SK-N-MC (cell line): ENCODE measurements at regions not wholly inside any gene's neighbourhood (a gene's known extent, or its start where the extent isn't known, plus 50 kb on each side); places are given as distances from the start of the nearest gene placed in this dataset.
A peak's percentile ranks its signal among the peaks of the same experiment; 100 is the strongest.

Experiments used
- DNase-seq: peaks from one replicate; pipeline ENCODE4 v3.0.0-alpha.2; 2011; ENCODE audit warnings: low read depth, low spot score
- H3K27ac ChIP-seq: fragments of 200-600 bp; sonication (generic); 2 replicates; pipeline ENCODE4 v1.5.1; 2016; ENCODE audit warnings: mixed run types
- H3K36me3 ChIP-seq: fragments of 200-600 bp; sonication (generic); 2 replicates; pipeline ENCODE4 v1.6.1; 2017; ENCODE audit warnings: antibody characterized with exemption, low read length, mixed read lengths; ENCODE audit not compliant: insufficient read depth
- H3K4me3 ChIP-seq: fragments of 200-600 bp; sonication (generic); 2 replicates; pipeline ENCODE4 v1.5.1; 2016
- H3K9ac ChIP-seq: fragments of 200-600 bp; sonication (generic); 2 replicates; pipeline ENCODE4 v1.8.0; 2017; ENCODE audit warnings: mixed run types, mixed read lengths; ENCODE audit not compliant: insufficient read length
- H3K9me3 ChIP-seq: fragments of 200-600 bp; sonication (generic); 2 replicates; pipeline ENCODE4 v1.6.1; 2017; ENCODE audit warnings: low read depth, mild to moderate bottlenecking, antibody characterized with exemption, low read length, moderate library complexity, mixed read lengths
- EZH2 ChIP-seq: fragments of 200-600 bp; sonication (generic); IDR thresholded peaks from one replicate; pipeline ENCODE4 v1.6.1; 2017; ENCODE audit warnings: antibody characterized with exemption
- FOXP2 ChIP-seq: optimal IDR thresholded peaks from 2 replicates; pipeline ENCODE3; 2011; ENCODE audit warnings: mild to moderate bottlenecking, moderate library complexity; ENCODE audit not compliant: insufficient read depth; ENCODE audit errors: extremely low read length, control extremely low read depth
- POLR2AphosphoS5 ChIP-seq: IDR thresholded peaks from 2 replicates; pipeline ENCODE4 v1.6.1; 2012; ENCODE audit warnings: mild to moderate bottlenecking, low read depth, low read length, borderline replicate concordance

GRCh38 chr14:26233118-26233517 lies 364.7 kb downstream of the NOVA1 start:
- Histone ChIP-seq H3K36me3 (no peaks in the 10 kb centered on the region), H3K4me3 (no peak overlapping the region), H3K27ac (no peak overlapping the region), H3K9me3 (no peaks in the 10 kb centered on the region), H3K9ac (no peak overlapping the region)
- DNase-seq = no peak
- TF ChIP-seq FOXP2 = no peak
- no peak for TF ChIP-seq POLR2AphosphoS5
- TF ChIP-seq EZH2 = no peak

DNA sequence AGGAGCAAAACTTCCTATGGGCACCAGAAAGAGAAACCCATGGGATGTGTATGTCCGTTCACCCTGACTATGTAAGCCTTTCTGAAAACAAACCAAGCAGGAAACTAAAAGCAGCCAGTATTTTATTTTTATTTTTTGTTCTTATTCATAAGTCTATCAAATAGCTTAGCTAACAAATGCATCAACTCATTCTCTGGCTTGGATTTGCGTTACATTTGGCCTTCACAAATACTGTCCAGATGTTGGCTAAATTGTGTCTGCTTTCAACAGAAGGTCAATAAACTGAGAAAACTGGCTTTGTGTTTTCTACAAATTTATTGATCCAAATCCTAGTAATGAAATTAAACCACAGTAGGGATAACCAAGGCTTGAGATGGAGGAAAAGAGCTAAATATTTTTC lies 379.0 kb downstream of the NOVA1 start:
- TF ChIP-seq EZH2 (no peak), POLR2AphosphoS5 (no peak), FOXP2 (no peak)
- H3K36me3 ChIP-seq = no peaks in the 10 kb centered on the region
- DNase-seq = no peak

GRCh38 chr14:26217778-26218177 lies 380.1 kb downstream of the NOVA1 start:
- Histone ChIP-seq H3K9me3 (no peaks in the 10 kb centered on the region), H3K27ac (no peak overlapping the region), H3K9ac (no peak overlapping the region), H3K36me3 (no peaks in the 10 kb centered on the region), H3K4me3 (no peak overlapping the region)
- DNase-seq = no peak
- TF ChIP-seq POLR2AphosphoS5 = no peak
- TF ChIP-seq FOXP2 = no peak
- TF ChIP-seq EZH2 = no peak

More for the DNA sequence above, 379.0 kb downstream of the NOVA1 start:
- H3K4me3 ChIP-seq = no peak overlapping the region
- H3K27ac ChIP-seq = no peak overlapping the region
- H3K9ac ChIP-seq = no peak overlapping the region
- H3K9me3 ChIP-seq = no peaks in the 10 kb centered on the region

- TF ChIP-seq POLR2AphosphoS5 (no peak), FOXP2 (no peak), EZH2 (no peak)
- H3K4me3 ChIP-seq = no peak overlapping the region
- H3K27ac ChIP-seq = no peak overlapping the region
- DNase-seq = no peak
- H3K9me3 ChIP-seq = no peaks in the 10 kb centered on the region
- no peaks in the 10 kb centered on the region for H3K36me3 ChIP-seq
- no peak overlapping the region for H3K9ac ChIP-seq
These were observed 381.0 kb downstream of the NOVA1 start for GRCh38 chr14:26216786-26217185.

GRCh38 chr14:26213846-26214575 lies 383.8 kb downstream of the NOVA1 start:
- TF ChIP-seq POLR2AphosphoS5 = no peak
- TF ChIP-seq FOXP2 = no peak
- no peak for TF ChIP-seq EZH2
- H3K9ac ChIP-seq = no peak overlapping the region
- H3K9me3 ChIP-seq = no peaks in the 10 kb centered on the region
- no peaks in the 10 kb centered on the region for H3K36me3 ChIP-seq
- no peak for DNase-seq
- H3K4me3 ChIP-seq = no peak overlapping the region
- no peak overlapping the region for H3K27ac ChIP-seq

- Histone ChIP-seq H3K4me3 (no peak overlapping the region), H3K36me3 (no peaks in the 10 kb centered on the region), H3K9ac (no peak overlapping the region), H3K27ac (no peak overlapping the region), H3K9me3 (no peaks in the 10 kb centered on the region)
- TF ChIP-seq POLR2AphosphoS5 = no peak
- no peak for TF ChIP-seq FOXP2
- TF ChIP-seq EZH2 = no peak
- no peak for DNase-seq
These were observed 388.1 kb downstream of the NOVA1 start for GRCh38 chr14:26209699-26210098.

DNA sequence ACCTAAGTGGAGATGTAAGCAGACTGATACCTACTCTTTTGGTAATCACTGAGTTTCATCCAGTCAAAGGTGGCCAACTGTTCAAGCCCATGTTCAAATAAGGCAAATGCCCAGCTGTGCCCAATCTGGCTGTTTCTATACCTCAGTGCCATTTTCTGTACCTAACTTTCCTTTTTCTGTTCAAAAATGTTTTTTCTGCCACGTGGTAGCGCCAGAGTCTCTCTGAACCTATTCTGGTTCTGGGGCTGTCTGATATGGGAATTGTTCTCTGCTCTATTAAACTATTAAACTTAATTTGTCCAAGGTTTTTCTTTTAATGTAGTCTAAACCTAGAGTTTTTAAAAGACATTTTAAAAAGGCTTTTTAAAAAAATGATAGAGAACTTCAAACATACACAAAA lies 391.2 kb downstream of the NOVA1 start:
- H3K4me3 ChIP-seq = no peak overlapping the region
- no peak overlapping the region for H3K27ac ChIP-seq
- H3K9ac ChIP-seq = no peak overlapping the region
- no peaks in the 10 kb centered on the region for H3K36me3 ChIP-seq
- H3K9me3 ChIP-seq = no peaks in the 10 kb centered on the region
- TF ChIP-seq POLR2AphosphoS5 (no peak), FOXP2 (no peak), EZH2 (no peak)
- DNase-seq = no peak

- Histone ChIP-seq H3K36me3 (no peaks in the 10 kb centered on the region), H3K9ac (no peak overlapping the region), H3K27ac (no peak overlapping the region), H3K4me3 (no peak overlapping the region), H3K9me3 (no peaks in the 10 kb centered on the region)
- no peak for DNase-seq
- TF ChIP-seq POLR2AphosphoS5 (no peak), EZH2 (peak; percentile 88)
These were observed 392.9 kb downstream of the NOVA1 start for GRCh38 chr14:26204728-26205479.
